ENCODE measurements at regions not wholly inside any gene's neighbourhood (a gene's known extent, or its start where the extent isn't known, plus 50 kb on each side); places are given as distances from the start of the nearest gene placed in this dataset.
"Not testable (repeated sequence)": the region's sequence is repeated elsewhere in the genome, so short reads cannot be mapped to it uniquely, and the experiment has no call there.

- H3K4me3 Mint-ChIP-seq, result no peak overlapping the region
These were observed 142.1 kb downstream of the GXYLT1 start for GRCh38 chr12:42002563-42002962.

GRCh38 chr12:41998436-41998835 lies 146.2 kb downstream of the GXYLT1 start:
- Mint-ChIP-seq H3K4me3 (no peak overlapping the region), H3K9me3 (no peaks in the 10 kb centered on the region), H3K27ac (no peak overlapping the region), H3K27me3 (peaks cover 11% of the 10 kb centered on the region), H3K36me3 (no peaks in the 10 kb centered on the region), H3K4me1 (no peaks in the 10 kb centered on the region)
- no peak for ATAC-seq (ENCODE audit: low read depth)
- no peak for DNase-seq (ENCODE audit: low spot score in 2 of 2)

More at GRCh38 chr12:42002563-42002962, 142.1 kb downstream of the GXYLT1 start:
- ATAC-seq (ENCODE audit: low read depth), result no peak
- no peaks in the 10 kb centered on the region for H3K9me3 Mint-ChIP-seq
- H3K36me3 Mint-ChIP-seq, result no peaks in the 10 kb centered on the region
- H3K27ac Mint-ChIP-seq, result no peak overlapping the region
- DNase-seq (ENCODE audit: low spot score in 2 of 2), result no peak
- peaks cover 12% of the 10 kb centered on the region for H3K27me3 Mint-ChIP-seq
- H3K4me1 Mint-ChIP-seq, result no peaks in the 10 kb centered on the region

GRCh38 chr12:41993283-41993682 lies 151.4 kb downstream of the GXYLT1 start:
- H3K27ac Mint-ChIP-seq, result no peak overlapping the region
- H3K9me3 Mint-ChIP-seq, result peaks cover 4% of the 10 kb centered on the region
- DNase-seq (ENCODE audit: low spot score in 2 of 2) (no peak), ATAC-seq (ENCODE audit: low read depth) (no peak)
- H3K36me3 Mint-ChIP-seq, result no peaks in the 10 kb centered on the region
- H3K4me3 Mint-ChIP-seq, result no peak overlapping the region
- peaks cover 8% of the 10 kb centered on the region for H3K27me3 Mint-ChIP-seq
- H3K4me1 Mint-ChIP-seq, result peaks cover 5% of the 10 kb centered on the region

- peaks cover 6% of the 10 kb centered on the region for H3K27me3 Mint-ChIP-seq
- ATAC-seq (ENCODE audit: low read depth), result no peak
- H3K4me3 Mint-ChIP-seq, result no peak overlapping the region
- H3K36me3 Mint-ChIP-seq, result no peaks in the 10 kb centered on the region
- H3K27ac Mint-ChIP-seq, result no peak overlapping the region
- DNase-seq (ENCODE audit: low spot score in 2 of 2), result no peak
- H3K4me1 Mint-ChIP-seq, result peaks cover 5% of the 10 kb centered on the region
- H3K9me3 Mint-ChIP-seq, result peaks cover 4% of the 10 kb centered on the region
These were observed 151.9 kb downstream of the GXYLT1 start for GRCh38 chr12:41992692-41993215.

- Mint-ChIP-seq H3K27me3 (peaks cover 6% of the 10 kb centered on the region), H3K36me3 (no peaks in the 10 kb centered on the region), H3K4me1 (peaks cover 5% of the 10 kb centered on the region), H3K4me3 (no peak overlapping the region), H3K9me3 (peaks cover 4% of the 10 kb centered on the region), H3K27ac (no peak overlapping the region)
- DNase-seq (ENCODE audit: low spot score in 2 of 2) (no peak), ATAC-seq (ENCODE audit: low read depth) (no peak)
These were observed 152.7 kb downstream of the GXYLT1 start for GRCh38 chr12:41992022-41992421.

GRCh38 chr12:41988715-41989114 lies 156.0 kb downstream of the GXYLT1 start:
- ATAC-seq (ENCODE audit: low read depth) (no peak), DNase-seq (ENCODE audit: low spot score in 2 of 2) (no peak)
- H3K27ac Mint-ChIP-seq, result no peak overlapping the region
- H3K4me3 Mint-ChIP-seq, result no peak overlapping the region
- H3K36me3 Mint-ChIP-seq, result no peaks in the 10 kb centered on the region
- H3K27me3 Mint-ChIP-seq, result peaks cover 6% of the 10 kb centered on the region
- peaks cover 5% of the 10 kb centered on the region for H3K9me3 Mint-ChIP-seq
- H3K4me1 Mint-ChIP-seq, result peaks cover 5% of the 10 kb centered on the region

- not testable (repeated sequence) for H3K27me3 Mint-ChIP-seq; H3K4me3 Mint-ChIP-seq; H3K9me3 Mint-ChIP-seq; H3K27ac Mint-ChIP-seq; H3K4me1 Mint-ChIP-seq; H3K36me3 Mint-ChIP-seq; DNase-seq (ENCODE audit: low spot score in 2 of 2); ATAC-seq (ENCODE audit: low read depth)
These were observed 158.2 kb downstream of the GXYLT1 start for GRCh38 chr12:41986513-41986912.

GRCh38 chr12:41983856-41984255 lies 160.8 kb downstream of the GXYLT1 start:
- Mint-ChIP-seq H3K4me1 (no peaks in the 10 kb centered on the region), H3K4me3 (no peak overlapping the region), H3K9me3 (peaks cover 1% of the 10 kb centered on the region), H3K27me3 (peaks cover 10% of the 10 kb centered on the region), H3K36me3 (no peaks in the 10 kb centered on the region), H3K27ac (no peak overlapping the region)
- no peak for ATAC-seq (ENCODE audit: low read depth)
- no peak for DNase-seq (ENCODE audit: low spot score in 2 of 2)

- H3K9me3 Mint-ChIP-seq, result peaks cover 1% of the 10 kb centered on the region
- H3K27ac Mint-ChIP-seq, result no peak overlapping the region
- peaks cover 10% of the 10 kb centered on the region for H3K27me3 Mint-ChIP-seq
- H3K36me3 Mint-ChIP-seq, result no peaks in the 10 kb centered on the region
- no peak for ATAC-seq (ENCODE audit: low read depth)
- DNase-seq (ENCODE audit: low spot score in 2 of 2), result no peak
- H3K4me1 Mint-ChIP-seq, result no peaks in the 10 kb centered on the region
- H3K4me3 Mint-ChIP-seq, result no peak overlapping the region
These were observed 161.3 kb downstream of the GXYLT1 start for GRCh38 chr12:41983394-41983793.

- H3K4me3 Mint-ChIP-seq, result no peak overlapping the region
- DNase-seq (ENCODE audit: low spot score in 2 of 2) (no peak), ATAC-seq (ENCODE audit: low read depth) (no peak)
- H3K27ac Mint-ChIP-seq, result no peak overlapping the region
- H3K4me1 Mint-ChIP-seq, result no peaks in the 10 kb centered on the region
- peaks cover 10% of the 10 kb centered on the region for H3K27me3 Mint-ChIP-seq
- H3K9me3 Mint-ChIP-seq, result peaks cover 1% of the 10 kb centered on the region
- no peaks in the 10 kb centered on the region for H3K36me3 Mint-ChIP-seq
These were observed 162.9 kb downstream of the GXYLT1 start for GRCh38 chr12:41981758-41982157.

- H3K36me3 Mint-ChIP-seq, result no peaks in the 10 kb centered on the region
- peaks cover 1% of the 10 kb centered on the region for H3K9me3 Mint-ChIP-seq
- no peak overlapping the region for H3K4me3 Mint-ChIP-seq
- ATAC-seq (ENCODE audit: low read depth) (no peak), DNase-seq (ENCODE audit: low spot score in 2 of 2) (no peak)
- no peaks in the 10 kb centered on the region for H3K4me1 Mint-ChIP-seq
- no peak overlapping the region for H3K27ac Mint-ChIP-seq
- H3K27me3 Mint-ChIP-seq, result peaks cover 10% of the 10 kb centered on the region
These were observed 163.7 kb downstream of the GXYLT1 start for GRCh38 chr12:41981013-41981412.

GRCh38 chr12:41980390-41980789 lies 164.3 kb downstream of the GXYLT1 start:
- Mint-ChIP-seq H3K27me3 (peaks cover 10% of the 10 kb centered on the region), H3K9me3 (no peaks in the 10 kb centered on the region), H3K36me3 (no peaks in the 10 kb centered on the region), H3K4me1 (no peaks in the 10 kb centered on the region), H3K27ac (no peak overlapping the region), H3K4me3 (no peak overlapping the region)
- no peak for ATAC-seq (ENCODE audit: low read depth)
- DNase-seq (ENCODE audit: low spot score in 2 of 2), result no peak

- ATAC-seq (ENCODE audit: low read depth), result no peak
- Mint-ChIP-seq H3K36me3 (no peaks in the 10 kb centered on the region), H3K27ac (no peak overlapping the region)
These were observed 165.1 kb downstream of the GXYLT1 start for GRCh38 chr12:41979574-41979973.

GRCh38 chr12:41972598-41972997 lies 172.1 kb downstream of the GXYLT1 start:
- Mint-ChIP-seq H3K4me3 (no peak overlapping the region), H3K27me3 (no peaks in the 10 kb centered on the region), H3K27ac (no peak overlapping the region), H3K36me3 (no peaks in the 10 kb centered on the region), H3K4me1 (no peaks in the 10 kb centered on the region), H3K9me3 (no peaks in the 10 kb centered on the region)
- no peak for DNase-seq (ENCODE audit: low spot score in 2 of 2)
- no peak for ATAC-seq (ENCODE audit: low read depth)

More at GRCh38 chr12:41979574-41979973, 165.1 kb downstream of the GXYLT1 start:
- Mint-ChIP-seq H3K9me3 (no peaks in the 10 kb centered on the region), H3K4me3 (no peak overlapping the region), H3K4me1 (no peaks in the 10 kb centered on the region), H3K27me3 (peaks cover 7% of the 10 kb centered on the region)
- DNase-seq (ENCODE audit: low spot score in 2 of 2), result no peak

- Mint-ChIP-seq H3K4me1 (no peaks in the 10 kb centered on the region), H3K9me3 (no peaks in the 10 kb centered on the region), H3K4me3 (no peak overlapping the region), H3K27ac (no peak overlapping the region), H3K36me3 (no peaks in the 10 kb centered on the region), H3K27me3 (no peaks in the 10 kb centered on the region)
- ATAC-seq (ENCODE audit: low read depth) (no peak), DNase-seq (ENCODE audit: low spot score in 2 of 2) (no peak)
These were observed 172.5 kb downstream of the GXYLT1 start for GRCh38 chr12:41972196-41972595.
